ENCODE measurements at regions not wholly inside any gene's neighbourhood (a gene's known extent, or its start where the extent isn't known, plus 50 kb on each side); places are given as distances from the start of the nearest gene placed in this dataset.

DNA sequence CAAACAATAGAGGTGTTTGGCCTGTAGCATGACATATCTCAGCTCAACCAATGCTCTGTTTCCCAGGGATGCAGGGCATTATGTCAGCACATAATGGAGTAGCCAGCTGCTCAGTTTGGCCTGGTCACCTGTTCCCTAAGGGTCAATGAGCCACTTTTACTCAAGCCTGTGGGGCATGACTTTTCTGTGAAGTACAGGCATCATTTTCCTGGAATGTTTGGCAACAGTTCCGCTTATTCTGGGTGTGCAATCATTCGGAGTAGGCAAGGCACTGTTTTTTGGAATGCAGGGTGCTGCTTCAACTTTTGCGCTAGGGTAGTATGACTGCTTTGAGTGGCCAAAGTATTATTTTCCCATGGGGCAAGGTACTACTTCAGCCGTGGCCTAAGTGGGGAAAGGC, 665.4 kb downstream of the EPHA7 start:
- Histone ChIP-seq H3K4me3 (no peak overlapping the region), H3K9me3 (peaks cover 0 to 32% (median 4%) of the 10 kb centered on the region in 12 donors), H3K36me3 (no peaks in the 10 kb centered on the region), H3K27ac (no peak overlapping the region), H3K27me3 (no peaks in the 10 kb centered on the region), H3K4me1 (peaks cover 0 to 9% (median 0%) of the 10 kb centered on the region in 12 donors)
- TF ChIP-seq, protein P1, sequence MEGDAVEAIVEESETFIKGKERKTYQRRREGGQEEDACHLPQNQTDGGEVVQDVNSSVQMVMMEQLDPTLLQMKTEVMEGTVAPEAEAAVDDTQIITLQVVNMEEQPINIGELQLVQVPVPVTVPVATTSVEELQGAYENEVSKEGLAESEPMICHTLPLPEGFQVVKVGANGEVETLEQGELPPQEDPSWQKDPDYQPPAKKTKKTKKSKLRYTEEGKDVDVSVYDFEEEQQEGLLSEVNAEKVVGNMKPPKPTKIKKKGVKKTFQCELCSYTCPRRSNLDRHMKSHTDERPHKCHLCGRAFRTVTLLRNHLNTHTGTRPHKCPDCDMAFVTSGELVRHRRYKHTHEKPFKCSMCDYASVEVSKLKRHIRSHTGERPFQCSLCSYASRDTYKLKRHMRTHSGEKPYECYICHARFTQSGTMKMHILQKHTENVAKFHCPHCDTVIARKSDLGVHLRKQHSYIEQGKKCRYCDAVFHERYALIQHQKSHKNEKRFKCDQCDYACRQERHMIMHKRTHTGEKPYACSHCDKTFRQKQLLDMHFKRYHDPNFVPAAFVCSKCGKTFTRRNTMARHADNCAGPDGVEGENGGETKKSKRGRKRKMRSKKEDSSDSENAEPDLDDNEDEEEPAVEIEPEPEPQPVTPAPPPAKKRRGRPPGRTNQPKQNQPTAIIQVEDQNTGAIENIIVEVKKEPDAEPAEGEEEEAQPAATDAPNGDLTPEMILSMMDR (IDR thresholded peaks at IDR 0.05), result no peak
- TF ChIP-seq POLR2A (IDR thresholded peaks at IDR 0.05), result no peak
- ATAC-seq (no peak), DNase-seq (no peak)
- intact Hi-C loops (cut with DNase I), result no loop called here
- WGBS, 4 donors, result 91 to 93% (median 92%) methylated on average over 4 of the region's 4 CpGs

DNA sequence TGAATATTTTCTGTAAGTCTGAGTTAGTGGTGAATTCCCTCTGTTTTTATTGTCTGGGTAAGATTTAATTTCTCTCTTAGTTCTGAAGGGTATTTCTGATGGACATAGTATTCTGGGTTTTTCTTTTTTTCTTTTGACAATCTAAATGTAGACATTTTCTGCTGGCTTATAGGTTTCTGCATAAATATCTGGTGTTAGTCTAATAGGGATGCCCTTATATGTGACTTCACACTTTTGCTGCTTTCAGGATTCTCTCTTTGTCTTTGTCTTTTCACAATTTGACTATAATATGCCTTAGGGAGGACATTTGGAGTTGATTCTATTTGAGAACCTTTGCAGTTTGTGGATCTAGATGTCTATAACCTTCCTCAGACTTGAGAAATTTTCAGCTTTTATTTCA, 667.2 kb downstream of the EPHA7 start:
- H3K4me1 ChIP-seq, result no peaks in the 10 kb centered on the region
- TF ChIP-seq POLR2A (IDR thresholded peaks at IDR 0.05), result no peak
- TF ChIP-seq, protein P1 (IDR thresholded peaks at IDR 0.05), result no peak

DNA sequence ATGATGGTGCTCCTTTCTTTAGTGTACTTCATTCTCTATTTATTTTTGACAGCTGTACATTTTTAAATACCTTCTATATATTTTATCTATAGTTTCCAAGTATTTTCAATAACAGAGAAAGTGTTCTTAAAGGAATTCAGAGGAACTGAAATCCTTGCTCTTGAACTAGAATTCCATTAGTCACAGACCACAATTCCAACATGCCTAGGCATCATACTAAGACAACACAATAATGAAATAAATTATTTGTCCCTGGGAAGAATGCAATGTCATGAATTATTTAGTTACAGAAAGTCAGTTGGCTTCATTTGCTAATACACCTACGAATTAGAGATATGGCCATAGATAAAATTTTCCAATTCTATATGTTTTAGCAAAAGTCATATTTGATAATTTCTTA, 671.2 kb downstream of the EPHA7 start:
- ATAC-seq, result no peak

More for the DNA sequence above, 667.2 kb downstream of the EPHA7 start:
- no peak for DNase-seq
- ATAC-seq, result no peak
- no peaks in the 10 kb centered on the region for H3K36me3 ChIP-seq
- no peak overlapping the region for H3K27ac ChIP-seq
- no peaks in the 10 kb centered on the region for H3K27me3 ChIP-seq
- H3K9me3 ChIP-seq, result peaks cover 0 to 32% (median 4%) of the 10 kb centered on the region in 12 donors
- intact Hi-C loops (cut with DNase I), result no loop called here
- H3K4me3 ChIP-seq, result no peak overlapping the region

DNA sequence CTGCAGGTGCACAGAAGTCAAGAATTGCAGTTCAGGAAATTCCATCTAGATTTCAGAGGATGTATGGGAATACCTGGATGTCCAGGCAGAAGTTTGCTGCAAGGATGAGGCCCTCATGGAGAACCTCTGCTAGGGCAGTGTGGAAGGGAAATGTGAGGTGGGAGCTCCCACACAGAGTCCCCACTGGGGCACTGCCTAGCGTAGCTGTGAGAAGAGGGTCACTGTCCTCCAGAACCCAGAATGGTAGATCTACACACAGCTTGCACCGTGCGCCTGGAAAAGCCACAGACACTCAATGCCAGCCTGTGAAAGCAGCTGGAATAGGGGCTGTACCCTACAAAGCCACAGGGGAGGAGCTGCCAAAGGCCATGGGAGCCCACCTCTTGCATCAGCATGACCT, 681.4 kb downstream of the EPHA7 start:
- intact Hi-C loops (cut with DNase I), result no loop called here
- no peak for ATAC-seq
- H3K27me3 ChIP-seq, result no peaks in the 10 kb centered on the region

More for the DNA sequence above, 671.2 kb downstream of the EPHA7 start:
- intact Hi-C loops (cut with DNase I), result no loop called here
- no peaks in the 10 kb centered on the region for H3K27me3 ChIP-seq
- peaks cover 0 to 32% (median 4%) of the 10 kb centered on the region in 12 donors for H3K9me3 ChIP-seq
- H3K27ac ChIP-seq, result no peak overlapping the region
- H3K4me1 ChIP-seq, result no peaks in the 10 kb centered on the region
- no peak overlapping the region for H3K4me3 ChIP-seq
- TF ChIP-seq POLR2A (IDR thresholded peaks at IDR 0.05), result no peak
- TF ChIP-seq, protein P1 (IDR thresholded peaks at IDR 0.05), result no peak
- no peak for DNase-seq
- H3K36me3 ChIP-seq, result no peaks in the 10 kb centered on the region
- WGBS, 4 donors, result 76 to 95% (median 82%) methylated on average over 1 of the region's 1 CpG

More for the DNA sequence above, 681.4 kb downstream of the EPHA7 start:
- WGBS, 4 donors, result 90 to 95% (median 94%) methylated on average over 3 of the region's 3 CpGs
- Histone ChIP-seq H3K4me1 (no peaks in the 10 kb centered on the region), H3K36me3 (no peaks in the 10 kb centered on the region), H3K9me3 (no peaks in the 10 kb centered on the region), H3K4me3 (no peak overlapping the region), H3K27ac (no peak overlapping the region)
- TF ChIP-seq, protein P1 (IDR thresholded peaks at IDR 0.05), result no peak
- no peak for TF ChIP-seq POLR2A (IDR thresholded peaks at IDR 0.05)
- peak in 1 of 5 donors; percentile 28 for DNase-seq
